ENCODE measurements at regions not wholly inside any gene's neighbourhood (a gene's known extent, or its start where the extent isn't known, plus 50 kb on each side); places are given as distances from the start of the nearest gene placed in this dataset.

DNA sequence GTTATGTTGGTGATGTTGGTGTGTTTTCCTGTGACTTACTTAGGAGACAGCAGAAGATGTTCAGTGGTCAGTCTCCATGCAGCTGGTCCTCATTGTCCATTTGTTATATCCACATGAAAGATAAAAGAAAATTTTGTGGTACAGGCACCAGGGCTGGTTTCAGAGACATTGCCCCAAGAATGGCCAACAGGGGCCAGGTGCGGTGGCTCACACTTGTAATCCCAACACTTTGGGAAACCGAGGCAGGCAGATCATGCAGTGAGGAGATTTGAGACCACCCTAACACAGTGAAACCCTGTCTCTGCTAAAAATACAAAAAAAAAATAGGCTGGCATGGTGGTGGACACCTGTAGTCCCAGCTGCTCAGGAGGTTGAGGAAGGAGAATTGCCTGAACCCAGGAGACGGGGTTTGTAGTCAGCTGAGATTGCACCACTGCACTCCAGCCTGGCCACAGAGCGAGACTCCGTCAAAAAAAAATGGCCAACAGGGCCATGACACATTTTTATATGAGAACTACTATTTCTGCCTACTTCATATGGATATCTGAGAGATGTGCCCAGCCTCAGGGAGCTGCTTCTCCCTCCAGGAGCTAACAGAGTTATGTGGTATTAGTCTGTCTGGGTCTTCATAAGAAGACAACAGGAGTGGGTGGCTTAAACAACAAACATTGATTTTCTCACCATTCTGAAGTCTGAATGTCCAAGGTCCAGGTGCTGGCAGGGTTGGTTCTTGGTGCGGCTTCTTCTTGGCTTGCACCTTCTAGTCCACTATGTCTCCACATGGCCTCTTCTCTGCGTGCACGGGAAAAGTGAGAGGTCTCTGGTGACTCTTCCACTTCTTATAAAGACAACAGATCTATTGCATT lies 821.7 kb downstream of the TMEM121 start:
- TF ChIP-seq, protein P1, sequence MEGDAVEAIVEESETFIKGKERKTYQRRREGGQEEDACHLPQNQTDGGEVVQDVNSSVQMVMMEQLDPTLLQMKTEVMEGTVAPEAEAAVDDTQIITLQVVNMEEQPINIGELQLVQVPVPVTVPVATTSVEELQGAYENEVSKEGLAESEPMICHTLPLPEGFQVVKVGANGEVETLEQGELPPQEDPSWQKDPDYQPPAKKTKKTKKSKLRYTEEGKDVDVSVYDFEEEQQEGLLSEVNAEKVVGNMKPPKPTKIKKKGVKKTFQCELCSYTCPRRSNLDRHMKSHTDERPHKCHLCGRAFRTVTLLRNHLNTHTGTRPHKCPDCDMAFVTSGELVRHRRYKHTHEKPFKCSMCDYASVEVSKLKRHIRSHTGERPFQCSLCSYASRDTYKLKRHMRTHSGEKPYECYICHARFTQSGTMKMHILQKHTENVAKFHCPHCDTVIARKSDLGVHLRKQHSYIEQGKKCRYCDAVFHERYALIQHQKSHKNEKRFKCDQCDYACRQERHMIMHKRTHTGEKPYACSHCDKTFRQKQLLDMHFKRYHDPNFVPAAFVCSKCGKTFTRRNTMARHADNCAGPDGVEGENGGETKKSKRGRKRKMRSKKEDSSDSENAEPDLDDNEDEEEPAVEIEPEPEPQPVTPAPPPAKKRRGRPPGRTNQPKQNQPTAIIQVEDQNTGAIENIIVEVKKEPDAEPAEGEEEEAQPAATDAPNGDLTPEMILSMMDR (IDR thresholded peaks at IDR 0.05), result no peak
- no peak for TF ChIP-seq POLR2A (IDR thresholded peaks at IDR 0.05)
